GM12801 (cell line): ENCODE measurements at regions not wholly inside any gene's neighbourhood (a gene's known extent, or its start where the extent isn't known, plus 50 kb on each side); places are given as distances from the start of the nearest gene placed in this dataset.

ENCODE experiments used
- TF ChIP-seq, protein P1 (sequence below): IDR thresholded peaks from one replicate; pipeline ENCODE4 v1.5.1; 2011; ENCODE audit warnings: control low read depth; ENCODE audit not compliant: insufficient read length; ENCODE audit errors: extremely low read depth

DNA sequence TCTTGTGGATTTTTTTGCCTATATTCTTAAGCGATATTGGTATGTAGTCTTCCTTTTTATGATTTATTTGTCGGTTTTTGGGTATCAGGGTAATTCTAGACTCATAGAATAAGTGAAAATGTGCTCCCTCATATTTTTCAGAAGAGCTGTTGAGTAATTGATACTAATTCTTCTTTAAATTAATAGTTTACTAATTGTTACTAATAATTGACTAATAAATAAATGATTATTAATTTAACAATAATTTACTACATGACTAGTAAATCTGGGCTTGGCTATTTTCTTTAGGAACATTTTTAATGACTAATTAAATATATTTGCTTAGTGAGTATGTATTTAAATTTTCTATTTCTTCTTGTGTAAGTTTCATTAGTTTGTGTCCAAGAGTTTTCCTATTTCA lies 325.0 kb downstream of the ADCYAP1 start:
- TF ChIP-seq, protein P1, sequence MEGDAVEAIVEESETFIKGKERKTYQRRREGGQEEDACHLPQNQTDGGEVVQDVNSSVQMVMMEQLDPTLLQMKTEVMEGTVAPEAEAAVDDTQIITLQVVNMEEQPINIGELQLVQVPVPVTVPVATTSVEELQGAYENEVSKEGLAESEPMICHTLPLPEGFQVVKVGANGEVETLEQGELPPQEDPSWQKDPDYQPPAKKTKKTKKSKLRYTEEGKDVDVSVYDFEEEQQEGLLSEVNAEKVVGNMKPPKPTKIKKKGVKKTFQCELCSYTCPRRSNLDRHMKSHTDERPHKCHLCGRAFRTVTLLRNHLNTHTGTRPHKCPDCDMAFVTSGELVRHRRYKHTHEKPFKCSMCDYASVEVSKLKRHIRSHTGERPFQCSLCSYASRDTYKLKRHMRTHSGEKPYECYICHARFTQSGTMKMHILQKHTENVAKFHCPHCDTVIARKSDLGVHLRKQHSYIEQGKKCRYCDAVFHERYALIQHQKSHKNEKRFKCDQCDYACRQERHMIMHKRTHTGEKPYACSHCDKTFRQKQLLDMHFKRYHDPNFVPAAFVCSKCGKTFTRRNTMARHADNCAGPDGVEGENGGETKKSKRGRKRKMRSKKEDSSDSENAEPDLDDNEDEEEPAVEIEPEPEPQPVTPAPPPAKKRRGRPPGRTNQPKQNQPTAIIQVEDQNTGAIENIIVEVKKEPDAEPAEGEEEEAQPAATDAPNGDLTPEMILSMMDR, result no peak

DNA sequence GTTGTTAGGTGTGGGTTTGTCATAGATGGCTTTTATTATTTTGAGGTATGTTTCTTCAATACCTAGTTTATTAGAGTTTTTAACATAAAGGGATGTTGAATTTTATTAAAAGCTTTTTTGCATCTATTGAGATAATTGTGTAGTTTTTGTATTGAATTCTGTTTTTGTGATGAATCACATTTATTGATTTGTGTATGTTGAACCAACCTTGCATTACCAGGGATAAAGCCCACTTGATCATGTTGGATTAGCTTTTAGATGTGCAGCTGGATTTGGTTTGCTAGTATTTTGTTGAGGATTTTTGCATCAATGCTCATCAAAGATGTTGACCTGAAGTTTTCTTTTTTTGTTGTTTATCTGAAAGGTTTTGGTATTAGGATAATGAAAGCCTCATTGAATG lies 328.2 kb downstream of the ADCYAP1 start:
- TF ChIP-seq, protein P1, result no peak

DNA sequence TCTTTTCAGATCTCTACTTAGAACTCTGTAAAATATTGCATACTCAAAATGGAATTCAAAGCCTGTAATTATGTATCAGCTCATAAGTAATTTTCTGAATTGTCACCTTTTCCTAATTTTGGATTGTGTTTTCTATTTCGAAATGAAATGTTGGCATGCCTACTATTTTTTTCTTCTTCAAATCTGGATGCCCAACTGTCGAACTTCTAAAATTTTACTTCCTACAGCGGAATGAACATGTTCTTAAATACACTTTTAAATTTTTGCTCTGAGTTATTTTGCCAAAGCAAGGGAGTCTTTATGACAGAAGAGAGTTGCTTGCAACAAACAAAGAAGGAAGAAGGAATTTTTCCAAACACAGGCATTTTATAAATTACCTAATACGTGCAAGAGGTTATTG lies 336.0 kb downstream of the ADCYAP1 start:
- TF ChIP-seq, protein P1, result no peak

DNA sequence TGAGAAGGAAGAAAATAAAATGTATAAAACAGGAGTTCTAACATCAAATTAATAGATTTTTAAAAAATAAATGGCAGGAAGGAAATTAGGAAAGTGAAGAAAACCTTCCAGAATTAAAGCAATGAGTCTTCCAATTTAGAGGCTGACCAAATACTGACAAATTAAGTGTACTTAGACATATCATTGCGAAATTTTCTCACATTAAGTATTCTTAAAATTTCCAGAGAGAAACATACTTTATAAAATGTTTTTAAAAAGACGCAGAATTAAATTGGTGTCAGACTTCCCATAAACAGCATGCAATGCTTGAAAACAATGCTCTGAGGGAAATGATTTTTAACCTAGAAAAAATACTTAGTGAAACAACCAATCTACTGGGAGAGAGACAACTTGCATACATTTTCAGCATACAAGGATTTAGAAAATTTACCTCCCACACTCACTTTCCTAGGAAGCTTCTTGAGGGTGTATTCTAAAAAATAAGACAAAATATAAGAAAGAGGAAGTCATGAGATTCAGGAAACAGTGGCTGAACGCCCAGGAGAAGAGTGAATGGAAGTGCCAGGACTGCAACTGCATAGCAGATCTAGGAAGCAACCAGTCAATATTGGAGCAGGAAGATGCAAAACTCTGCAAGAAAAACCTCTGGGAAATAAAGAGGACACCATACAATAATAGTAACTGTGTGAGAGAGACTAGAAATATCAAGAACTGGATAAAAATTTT lies 339.9 kb downstream of the ADCYAP1 start:
- TF ChIP-seq, protein P1, result no peak

DNA sequence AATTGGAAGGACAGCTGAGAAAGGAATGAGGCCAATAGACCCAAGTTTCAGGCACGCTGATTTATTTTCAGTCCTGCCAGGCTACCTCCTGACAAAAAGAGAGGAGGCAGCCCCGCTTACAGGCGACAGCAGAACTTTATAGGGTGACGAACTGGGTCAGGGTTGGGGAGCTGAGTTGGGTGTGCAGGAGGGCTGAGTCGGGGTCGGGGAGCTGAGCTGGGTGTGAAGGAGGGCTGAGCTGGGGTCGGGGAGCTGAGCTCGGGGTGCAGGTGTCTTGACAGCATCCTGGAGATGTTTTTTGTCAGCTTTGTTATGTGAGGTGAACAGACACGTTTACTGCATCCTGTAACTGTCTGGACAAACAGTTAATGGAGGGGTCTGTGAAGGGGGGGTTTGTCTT lies 342.2 kb downstream of the ADCYAP1 start:
- TF ChIP-seq, protein P1, result no peak

DNA sequence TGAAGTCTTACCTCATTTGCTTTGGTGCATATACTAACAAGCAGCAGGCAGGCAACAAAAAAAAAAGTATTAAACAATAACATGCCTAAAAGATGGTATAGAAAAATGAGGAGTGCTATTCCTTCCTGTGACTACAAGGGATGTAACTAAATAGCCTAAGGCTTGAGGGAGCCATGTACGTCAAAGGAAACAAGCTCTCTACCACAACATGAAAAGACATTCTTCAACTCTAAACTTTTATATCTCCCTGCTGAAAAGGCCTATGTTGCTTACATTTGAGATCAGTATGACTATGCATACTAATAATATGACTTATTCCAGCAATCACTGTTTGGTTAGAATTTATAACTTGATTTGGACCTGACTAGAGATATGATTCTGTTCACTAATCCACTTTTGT lies 347.9 kb downstream of the ADCYAP1 start:
- TF ChIP-seq, protein P1, result no peak

DNA sequence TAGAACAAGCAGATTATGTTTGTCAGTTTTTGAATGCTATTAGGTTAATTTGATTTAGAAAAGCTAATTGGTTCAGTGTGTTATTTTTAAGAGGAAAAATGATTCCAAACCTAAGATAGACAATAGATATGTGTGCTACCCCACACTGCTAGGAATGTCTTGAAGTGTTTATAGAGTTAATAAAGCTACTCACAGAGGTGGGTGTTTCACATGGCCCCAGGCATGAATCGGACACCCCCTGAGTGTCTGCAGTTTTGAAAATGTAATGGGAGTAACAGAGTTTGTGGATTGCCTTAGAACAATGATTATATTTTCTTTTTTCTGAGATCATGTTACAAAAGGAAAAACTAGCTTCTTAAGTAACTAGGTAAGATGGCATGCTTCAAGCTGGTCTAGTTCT lies 348.3 kb downstream of the ADCYAP1 start:
- TF ChIP-seq, protein P1, result no peak
